Neural cell (in vitro differentiated cells): ENCODE measurements at regions not wholly inside any gene's neighbourhood (a gene's known extent, or its start where the extent isn't known, plus 50 kb on each side); places are given as distances from the start of the nearest gene placed in this dataset.

ENCODE experiments used
- H2AFZ ChIP-seq: fragments of 200-600, 300-800 bp; sonication (generic), shearing (Covaris generic); 2 replicates; pipeline ENCODE4 v1.6.0; 2014; ENCODE audit warnings: low read depth, mild to moderate bottlenecking, antibody characterized with exemption, low read length, moderate library complexity
- H3F3A ChIP-seq: fragments of 200-600 bp; shearing (Covaris generic); 2 replicates; pipeline ENCODE4 v1.6.1; 2016; ENCODE audit warnings: mild to moderate bottlenecking, moderate library complexity, mixed read lengths, antibody characterized with exemption, low read length; ENCODE audit not compliant: insufficient read depth, poor library complexity, severe bottlenecking
- H3K27ac ChIP-seq: fragments of 200-600, 300-800 bp; sonication (generic), shearing (Covaris generic); 2 replicates; pipeline ENCODE4 v1.5.1; 2014; ENCODE audit warnings: mild to moderate bottlenecking, low read length, moderate library complexity
- H3K27me3 ChIP-seq: fragments of 300-800, 200-600 bp; sonication (generic), shearing (Covaris generic); 2 replicates; pipeline ENCODE4 v1.6.0; 2014; ENCODE audit warnings: mild to moderate bottlenecking, low read depth, low read length, moderate library complexity; ENCODE audit not compliant: insufficient read depth
- H3K36me3 ChIP-seq: fragments of 300-800, 200-600 bp; sonication (generic), shearing (Covaris generic); 2 replicates; pipeline ENCODE4 v1.5.1; 2014; ENCODE audit warnings: mild to moderate bottlenecking, antibody characterized with exemption, low read length, moderate library complexity; ENCODE audit not compliant: insufficient read depth
- H3K4me2 ChIP-seq: fragments of 300-800, 200-600 bp; sonication (generic), shearing (Covaris generic); 2 replicates; pipeline ENCODE4 v1.6.0; 2014; ENCODE audit warnings: mild to moderate bottlenecking, low read length
- H3K4me3 ChIP-seq: fragments of 300-800, 200-600 bp; sonication (generic), shearing (Covaris generic); 2 replicates; pipeline ENCODE4 v1.5.1; 2014; ENCODE audit warnings: mild to moderate bottlenecking, low read length, moderate library complexity
- H3K79me2 ChIP-seq: fragments of 200-600 bp; shearing (Covaris generic); replicated peaks from 2 replicates; pipeline ENCODE4 v1.6.0; 2014; ENCODE audit warnings: mild to moderate bottlenecking, low read length, moderate library complexity; ENCODE audit not compliant: insufficient read depth
- H3K9ac ChIP-seq: fragments of 300-800, 200-600 bp; sonication (generic), shearing (Covaris generic); 2 replicates; pipeline ENCODE4 v1.6.1; 2016; ENCODE audit warnings: mild to moderate bottlenecking, low read length, mixed read lengths
- H3K9me2 ChIP-seq: fragments of 200-600 bp; shearing (Covaris generic); 2 replicates; pipeline ENCODE4 v1.6.1; 2016; ENCODE audit warnings: mild to moderate bottlenecking, low read length, mixed read lengths; ENCODE audit not compliant: insufficient read depth
- H3K9me3 ChIP-seq: fragments of 200-600, 300-800 bp; sonication (generic), shearing (Covaris generic); 2 replicates; pipeline ENCODE4 v1.6.1; 2016; ENCODE audit warnings: mild to moderate bottlenecking, mixed run types, low read length, moderate library complexity, mixed read lengths
- H4K20me1 ChIP-seq: fragments of 200-600 bp; shearing (Covaris generic); 2 replicates; pipeline ENCODE4 v1.6.1; 2016; ENCODE audit warnings: mild to moderate bottlenecking, mixed run types; ENCODE audit not compliant: insufficient read depth
- CTCF ChIP-seq: fragments of 450-650 bp; IDR thresholded peaks from 2 replicates; pipeline ENCODE4 v1.5.1; 2014; ENCODE audit warnings: antibody characterized with exemption, mild to moderate bottlenecking, moderate library complexity; ENCODE audit not compliant: poor library complexity, severe bottlenecking
- EP300 ChIP-seq: fragments of 450-650 bp; conservative IDR thresholded peaks from 2 replicates; pipeline ENCODE4 v1.6.1; 2014; ENCODE audit warnings: antibody characterized with exemption, mild to moderate bottlenecking, moderate library complexity; ENCODE audit not compliant: poor library complexity, severe bottlenecking
- EZH2 ChIP-seq: fragments of 200-600, 300-800 bp; shearing (Covaris generic), sonication (generic); IDR thresholded peaks from 2 replicates; pipeline ENCODE4 v1.6.1; 2014; ENCODE audit warnings: antibody characterized with exemption, low read length, borderline replicate concordance, mild to moderate bottlenecking; ENCODE audit not compliant: insufficient read depth, poor library complexity, severe bottlenecking
- MXI1 ChIP-seq: fragments of 450-650 bp; conservative IDR thresholded peaks from 2 replicates; pipeline ENCODE4 v1.6.1; 2014; ENCODE audit warnings: antibody characterized with exemption, mild to moderate bottlenecking; ENCODE audit not compliant: poor library complexity, severe bottlenecking
- POLR2AphosphoS5 ChIP-seq: IDR thresholded peaks from 2 replicates; pipeline ENCODE4 v1.6.1; 2012
- RAD21 ChIP-seq: fragments of 450-650 bp; conservative IDR thresholded peaks from 2 replicates; pipeline ENCODE4 v1.6.1; 2014; ENCODE audit warnings: antibody characterized with exemption, mild to moderate bottlenecking, moderate library complexity
- REST ChIP-seq: IDR thresholded peaks from 2 replicates; pipeline ENCODE4 v1.6.1; 2012; ENCODE audit warnings: borderline replicate concordance
- SMC3 ChIP-seq: fragments of 450-650 bp; conservative IDR thresholded peaks from 2 replicates; pipeline ENCODE4 v1.6.1; 2014; ENCODE audit warnings: antibody characterized with exemption, mild to moderate bottlenecking, moderate library complexity; ENCODE audit not compliant: poor library complexity
- TAF1 ChIP-seq: IDR thresholded peaks from 2 replicates; pipeline ENCODE4 v1.6.1; 2012; ENCODE audit warnings: low read depth

DNA sequence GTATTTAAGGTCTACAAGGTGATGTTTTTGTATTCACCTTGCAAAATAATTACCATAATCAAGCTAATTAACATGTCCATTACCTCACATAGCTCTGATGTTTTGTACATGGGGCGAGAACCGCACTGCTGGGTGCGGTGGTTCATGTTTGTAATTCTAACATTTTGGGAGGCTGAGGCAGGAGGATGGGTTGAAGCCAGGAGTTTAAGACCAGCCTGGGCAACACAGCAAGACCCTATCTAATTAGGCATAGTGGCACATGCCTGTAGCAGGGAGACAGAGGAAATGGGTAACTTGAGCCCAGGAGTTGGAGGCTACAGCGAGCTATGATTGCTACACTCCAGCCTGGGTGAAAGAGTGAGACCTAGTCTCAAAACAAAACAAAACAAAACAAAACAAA, 248.2 kb upstream of the NSMCE3 start:
- no peaks in the 10 kb centered on the region for H3K9me3 ChIP-seq
- no peak overlapping the region for H3K27ac ChIP-seq

GRCh38 chr15:29516929-29517328, 247.3 kb upstream of the NSMCE3 start:
- no peaks in the 10 kb centered on the region for H3F3A ChIP-seq
- H3K79me2 ChIP-seq = no peaks in the 10 kb centered on the region
- TF ChIP-seq POLR2AphosphoS5 (no peak), EP300 (no peak), RAD21 (no peak), CTCF (no peak), SMC3 (no peak), REST (no peak), TAF1 (no peak), EZH2 (no peak), MXI1 (no peak)
- H3K9me3 ChIP-seq = no peaks in the 10 kb centered on the region
- no peak overlapping the region for H3K4me3 ChIP-seq
- H3K27ac ChIP-seq = no peak overlapping the region
- H3K27me3 ChIP-seq = no peaks in the 10 kb centered on the region
- H3K4me2 ChIP-seq = no peak overlapping the region
- H4K20me1 ChIP-seq = no peaks in the 10 kb centered on the region
- H3K9ac ChIP-seq = no peak overlapping the region
- no peak overlapping the region for H2AFZ ChIP-seq
- no peaks in the 10 kb centered on the region for H3K36me3 ChIP-seq
- H3K9me2 ChIP-seq = no peaks in the 10 kb centered on the region

More for the DNA sequence above, 248.2 kb upstream of the NSMCE3 start:
- Histone ChIP-seq H3K9ac (no peak overlapping the region), H3F3A (no peaks in the 10 kb centered on the region), H3K27me3 (no peaks in the 10 kb centered on the region), H3K9me2 (no peaks in the 10 kb centered on the region), H3K79me2 (no peaks in the 10 kb centered on the region), H3K4me2 (no peak overlapping the region), H3K4me3 (no peak overlapping the region), H3K36me3 (no peaks in the 10 kb centered on the region), H2AFZ (no peak overlapping the region), H4K20me1 (no peaks in the 10 kb centered on the region)
- TF ChIP-seq TAF1 (no peak), EP300 (no peak)

GRCh38 chr15:29514926-29515325, 245.3 kb upstream of the NSMCE3 start:
- Histone ChIP-seq H3K27me3 (no peaks in the 10 kb centered on the region), H3K79me2 (no peaks in the 10 kb centered on the region), H3K36me3 (no peaks in the 10 kb centered on the region), H3K9me3 (no peaks in the 10 kb centered on the region), H3F3A (no peaks in the 10 kb centered on the region), H3K27ac (no peak overlapping the region), H3K4me2 (no peak overlapping the region), H3K9ac (no peak overlapping the region), H3K9me2 (no peaks in the 10 kb centered on the region), H4K20me1 (no peaks in the 10 kb centered on the region), H3K4me3 (no peak overlapping the region), H2AFZ (no peak overlapping the region)
- TF ChIP-seq SMC3 = no peak
- TF ChIP-seq POLR2AphosphoS5 = no peak
- no peak for TF ChIP-seq EZH2
- TF ChIP-seq CTCF = no peak
- TF ChIP-seq EP300 = no peak
- TF ChIP-seq REST = no peak
- no peak for TF ChIP-seq MXI1
- TF ChIP-seq RAD21 = no peak
- no peak for TF ChIP-seq TAF1
